GM12891 (cell line): ENCODE measurements at regions not wholly inside any gene's neighbourhood (a gene's known extent, or its start where the extent isn't known, plus 50 kb on each side); places are given as distances from the start of the nearest gene placed in this dataset.

Experiments
- PAX5 ChIP-seq: IDR thresholded peaks from 2 replicates; pipeline ENCODE4 v1.6.1; 2011; ENCODE audit warnings: low read length, moderate library complexity, mild to moderate bottlenecking; ENCODE audit not compliant: insufficient read depth, severe bottlenecking
- POLR2A ChIP-seq: IDR thresholded peaks from 2 replicates; pipeline ENCODE4 v1.6.1; 2011; ENCODE audit warnings: low read depth, low read length, control low read depth
- POLR2AphosphoS5 ChIP-seq: IDR thresholded peaks from 2 replicates; pipeline ENCODE4 v1.6.1; 2011; ENCODE audit warnings: low read depth, low read length, control low read depth
- POU2F2 ChIP-seq: IDR thresholded peaks from 2 replicates; pipeline ENCODE4 v1.6.1; 2011; ENCODE audit warnings: low read depth, mild to moderate bottlenecking, control low read depth, low read length, moderate library complexity
- SPI1 ChIP-seq: IDR thresholded peaks from 2 replicates; pipeline ENCODE4 v1.6.1; 2011; ENCODE audit warnings: low read depth, low read length, control low read depth
- TAF1 ChIP-seq: IDR thresholded peaks from 2 replicates; pipeline ENCODE4 v1.6.1; 2011; ENCODE audit warnings: low read depth, low read length, control low read depth

GRCh38 chr12:88255847-88256246 is 113.7 kb downstream of the TMTC3 start:
- TF ChIP-seq POLR2A (no peak), POLR2AphosphoS5 (no peak), PAX5 (no peak), SPI1 (no peak), TAF1 (no peak), POU2F2 (no peak)
